Ecto neural progenitor cell (in vitro differentiated cells): ENCODE measurements at regions not wholly inside any gene's neighbourhood (a gene's known extent, or its start where the extent isn't known, plus 50 kb on each side); places are given as distances from the start of the nearest gene placed in this dataset.
"Not testable (repeated sequence)": the region's sequence is repeated elsewhere in the genome, so short reads cannot be mapped to it uniquely, and the experiment has no call there.

Source experiments
- DNase-seq: peaks from one replicate; pipeline ENCODE4 v3.0.0-alpha.2; 2018; ENCODE audit warnings: low spot score

DNA sequence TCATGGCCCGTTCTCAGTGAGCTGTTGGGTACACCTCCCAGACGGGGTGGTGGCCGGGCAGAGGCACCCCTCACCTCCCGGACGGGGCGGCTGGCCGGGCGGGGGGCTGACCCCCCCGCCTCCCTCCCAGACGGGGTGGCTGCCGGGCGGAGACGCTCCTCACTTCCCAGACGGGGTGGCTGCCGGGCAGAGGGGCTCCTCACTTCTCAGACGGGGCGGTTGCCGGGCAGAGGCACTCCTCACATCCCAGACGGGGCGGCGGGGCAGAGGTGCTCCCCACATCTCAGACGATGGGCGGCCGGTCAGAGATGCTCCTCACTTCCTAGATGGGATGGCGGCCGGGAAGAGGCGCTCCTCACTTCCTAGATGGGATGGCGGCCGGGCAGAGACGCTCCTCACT lies 129.7 kb upstream of the DAAM1 start:
- not testable (repeated sequence) for DNase-seq

DNA sequence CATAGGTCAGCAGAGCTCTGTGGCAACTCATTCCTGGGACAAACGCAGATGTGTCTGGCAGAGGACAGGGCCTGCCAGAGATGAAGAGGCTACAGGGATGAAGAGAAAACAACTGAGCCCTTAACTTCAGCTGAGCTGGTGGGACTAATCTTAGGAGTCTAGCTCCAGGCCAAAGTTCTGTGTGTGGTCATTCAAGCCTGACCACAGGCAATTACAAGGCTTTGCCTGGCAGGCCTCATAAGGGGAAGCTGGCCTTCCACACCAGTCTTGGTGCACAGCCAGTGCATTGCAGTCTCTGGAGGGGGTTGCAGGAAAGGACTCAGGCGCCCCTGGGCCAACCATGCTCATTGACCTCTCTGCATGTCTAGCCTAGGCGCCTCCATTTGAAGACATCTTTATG lies 127.6 kb upstream of the DAAM1 start:
- no peak for DNase-seq

DNA sequence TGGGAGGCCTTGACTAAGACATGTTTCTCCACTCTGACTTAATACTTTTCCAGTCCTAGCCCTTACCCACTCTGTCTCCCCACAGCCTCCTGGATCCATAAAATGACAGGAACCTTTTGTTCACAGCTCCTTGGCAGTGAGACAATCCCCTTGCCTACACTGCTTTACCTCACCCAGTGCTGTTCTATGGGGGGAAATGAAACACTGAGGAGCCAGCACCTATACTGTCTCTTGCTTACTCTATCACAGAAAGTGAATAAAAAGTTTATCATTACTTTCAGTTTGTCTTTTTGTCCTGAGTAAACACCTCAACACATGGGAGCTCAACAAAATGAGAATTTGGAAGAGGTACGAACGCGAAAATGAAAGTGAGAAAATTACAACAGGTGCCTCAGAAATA lies 127.2 kb upstream of the DAAM1 start:
- DNase-seq = no peak

DNA sequence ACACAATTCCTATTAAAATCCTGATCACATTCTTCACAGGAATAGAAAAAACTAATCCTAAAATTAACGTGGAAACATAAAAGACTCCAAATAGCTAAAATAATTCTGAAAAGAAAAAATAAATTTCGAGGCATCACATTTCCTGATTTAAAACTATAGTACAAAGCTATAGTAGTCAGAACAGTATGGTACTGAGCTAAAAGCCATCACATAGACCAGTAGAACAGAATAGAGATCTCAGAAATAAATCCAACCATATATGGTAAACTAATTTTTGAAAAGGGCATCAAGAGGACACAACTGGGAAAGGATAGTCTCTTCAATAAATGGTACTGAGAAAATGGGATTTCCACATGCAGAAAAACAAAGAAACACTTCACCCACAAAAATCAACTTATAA lies 125.2 kb upstream of the DAAM1 start:
- DNase-seq = no peak

DNA sequence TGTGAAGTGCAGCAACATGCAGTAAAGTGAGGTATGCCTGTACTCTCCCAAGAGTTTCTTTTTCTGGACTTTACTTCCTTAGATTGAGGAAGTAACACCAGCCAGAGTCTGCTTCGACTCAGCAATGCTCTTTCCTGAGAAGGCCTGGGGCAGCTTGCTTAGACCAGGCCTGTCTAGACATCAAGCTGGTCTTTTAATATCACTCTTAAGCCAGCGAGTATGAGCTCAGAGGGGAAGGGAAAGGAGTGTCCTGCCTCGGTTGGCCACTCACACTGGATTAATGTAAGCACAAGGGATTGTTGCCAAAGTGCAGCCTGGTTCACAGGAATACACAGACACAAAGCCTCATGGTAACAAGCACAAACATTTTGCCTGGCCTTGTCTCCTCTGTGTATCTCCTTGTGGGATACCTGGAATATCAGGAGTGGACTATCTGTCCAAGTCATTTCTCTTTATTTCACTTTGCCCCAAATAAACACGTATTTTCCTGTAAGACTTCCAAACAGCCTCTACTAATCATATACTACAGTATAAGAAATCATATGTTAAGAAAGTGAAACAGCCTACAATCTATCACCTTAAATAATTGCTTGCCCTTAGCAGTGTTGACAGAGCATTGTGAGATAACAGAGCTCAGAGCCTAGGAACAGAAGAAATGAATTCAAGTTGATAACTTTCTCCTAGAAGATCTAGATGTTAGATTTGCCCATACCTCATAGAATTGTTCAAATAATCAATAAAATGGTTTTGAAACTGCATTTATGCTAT lies 121.2 kb upstream of the DAAM1 start:
- DNase-seq = no peak

DNA sequence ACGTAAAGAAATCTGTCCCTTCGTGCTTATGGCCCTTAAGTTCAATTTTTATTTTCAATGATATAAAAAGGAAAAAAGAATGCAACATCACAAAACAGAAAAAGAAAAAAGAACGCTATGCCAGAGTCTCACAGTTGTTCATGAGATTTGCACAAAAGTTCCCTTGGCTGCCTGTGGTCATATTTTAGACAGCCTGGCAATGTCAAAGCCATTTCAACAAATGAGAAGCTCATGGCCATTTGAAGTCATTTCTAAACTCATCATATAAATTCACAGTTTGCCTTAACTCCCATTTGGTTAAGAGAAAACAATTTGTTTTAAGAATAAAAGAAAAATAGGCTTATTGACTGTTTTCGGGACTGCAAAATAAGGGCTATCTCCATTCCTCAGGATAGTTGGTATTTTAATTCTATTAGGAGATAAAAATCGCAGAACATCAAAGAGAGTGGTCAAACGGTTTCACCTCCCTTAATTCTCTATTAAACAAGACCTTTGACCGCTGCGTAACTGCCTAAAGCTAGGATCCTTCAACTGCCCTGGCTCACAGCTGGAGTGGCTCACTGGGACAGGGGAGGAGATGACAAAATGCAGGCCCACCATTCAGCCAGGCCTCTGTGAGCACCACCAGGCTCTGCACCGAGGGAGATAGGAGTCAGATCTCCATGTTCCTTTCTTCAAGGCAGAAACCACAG lies 119.2 kb upstream of the DAAM1 start:
- DNase-seq = no peak

DNA sequence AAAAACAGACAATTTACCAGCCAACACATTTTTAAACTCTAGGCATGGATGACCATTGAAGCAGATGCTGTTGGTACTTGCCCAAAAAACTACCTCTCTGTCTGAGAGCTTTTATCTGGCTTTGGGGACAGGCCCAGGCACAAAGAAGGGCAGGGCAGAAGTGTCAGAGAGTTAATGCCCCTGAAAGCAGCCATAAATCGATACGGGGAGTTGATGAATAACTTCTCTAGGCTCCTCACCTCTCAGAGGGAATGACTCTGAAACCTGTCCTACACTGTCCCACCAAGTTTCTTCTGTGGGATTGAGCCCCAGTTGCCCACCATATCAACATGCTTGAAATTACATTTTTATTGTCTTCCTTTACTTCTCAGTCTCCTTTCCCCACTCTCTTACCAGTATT lies 113.0 kb upstream of the DAAM1 start:
- no peak for DNase-seq

DNA sequence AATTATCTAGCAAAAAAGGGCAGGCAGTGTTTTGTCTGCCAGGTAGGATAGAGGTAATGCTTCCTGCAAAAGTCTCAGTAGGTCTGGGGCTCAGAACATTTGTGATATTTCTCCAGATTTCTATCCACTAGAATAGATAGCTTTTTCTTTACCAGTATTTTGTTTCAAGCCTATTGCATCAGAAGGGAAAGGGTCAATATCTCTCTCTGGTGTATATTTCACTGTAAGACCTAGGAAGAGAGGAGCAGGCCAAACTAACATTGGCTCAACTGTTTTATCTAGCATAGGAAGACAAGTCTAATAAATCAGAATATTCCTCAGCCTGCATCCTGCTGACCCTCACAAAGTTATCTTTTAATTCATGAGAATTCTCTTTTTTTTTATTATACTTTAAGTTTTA lies 106.7 kb upstream of the DAAM1 start:
- no peak for DNase-seq

DNA sequence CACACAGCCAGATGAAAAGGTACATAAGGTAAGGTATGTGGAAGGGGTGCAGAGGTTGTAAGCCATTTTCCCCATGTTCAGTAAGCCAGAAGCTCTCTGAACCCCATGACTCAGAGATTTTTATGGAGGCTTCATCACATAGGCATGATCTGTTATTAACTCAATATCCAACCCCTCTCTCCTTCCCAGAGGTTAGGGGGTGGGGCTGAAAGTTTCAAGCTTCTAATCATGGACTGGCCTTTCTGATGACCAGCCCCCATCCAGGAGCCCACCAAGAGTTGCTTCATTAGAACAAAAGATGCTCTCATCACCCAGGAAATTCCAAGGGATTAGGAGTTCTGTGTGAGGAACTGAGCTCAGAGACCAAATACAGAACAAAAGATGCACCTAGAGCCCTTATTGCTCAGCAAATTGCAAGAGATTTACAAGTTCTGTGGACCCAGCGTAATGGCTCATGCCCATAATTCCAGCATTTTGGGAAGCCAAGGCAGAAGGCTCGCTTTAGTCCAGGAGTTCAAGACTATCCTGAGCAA lies 103.2 kb upstream of the DAAM1 start:
- DNase-seq = no peak

DNA sequence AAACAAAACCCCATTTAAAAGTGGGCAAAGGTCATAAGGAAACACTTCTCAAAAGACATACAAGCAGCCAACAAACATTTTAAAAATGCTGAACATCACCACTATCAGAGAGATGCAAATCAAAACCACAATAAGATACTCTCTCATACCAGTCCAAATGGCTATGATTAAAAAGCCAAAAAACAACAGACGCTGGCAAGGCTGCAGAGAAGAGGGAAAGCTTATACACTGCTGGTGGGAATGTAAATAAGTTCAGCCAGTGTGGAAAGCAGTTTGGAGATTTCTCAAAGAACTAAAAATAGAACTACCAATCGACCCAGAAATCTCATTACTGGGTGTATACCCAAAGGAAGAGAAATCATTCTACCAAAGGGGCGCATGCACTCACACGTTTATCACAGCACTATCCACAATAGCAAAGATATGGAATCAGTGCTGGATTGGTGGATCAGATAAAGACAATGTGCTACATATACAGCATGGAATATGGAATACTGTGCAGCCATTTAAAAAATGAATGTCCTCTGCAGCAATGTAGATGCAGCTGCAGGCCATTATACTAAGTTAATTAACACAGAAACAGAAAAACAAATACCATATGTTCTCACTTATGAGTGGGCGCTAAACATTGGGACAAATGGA lies 102.1 kb upstream of the DAAM1 start:
- no peak for DNase-seq

DNA sequence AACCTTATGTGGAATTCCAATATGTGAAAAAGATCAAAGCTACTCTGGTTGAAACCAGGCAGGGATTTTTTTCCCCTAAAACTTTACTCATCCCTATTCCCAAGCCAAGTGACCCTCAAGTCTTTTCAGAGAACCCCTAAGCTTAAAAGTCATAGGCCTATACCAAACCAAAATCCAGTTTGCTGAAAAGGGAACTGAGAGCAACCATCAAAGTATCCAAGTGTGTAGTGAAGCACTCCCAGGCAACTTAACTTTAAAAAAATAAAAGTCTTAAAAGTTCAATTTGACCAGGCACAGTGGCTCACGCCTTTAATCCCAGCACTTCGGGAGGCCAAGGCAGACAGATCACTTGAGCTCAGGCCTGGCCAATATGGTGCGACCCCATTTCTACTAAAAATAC lies 101.2 kb upstream of the DAAM1 start:
- DNase-seq = no peak

DNA sequence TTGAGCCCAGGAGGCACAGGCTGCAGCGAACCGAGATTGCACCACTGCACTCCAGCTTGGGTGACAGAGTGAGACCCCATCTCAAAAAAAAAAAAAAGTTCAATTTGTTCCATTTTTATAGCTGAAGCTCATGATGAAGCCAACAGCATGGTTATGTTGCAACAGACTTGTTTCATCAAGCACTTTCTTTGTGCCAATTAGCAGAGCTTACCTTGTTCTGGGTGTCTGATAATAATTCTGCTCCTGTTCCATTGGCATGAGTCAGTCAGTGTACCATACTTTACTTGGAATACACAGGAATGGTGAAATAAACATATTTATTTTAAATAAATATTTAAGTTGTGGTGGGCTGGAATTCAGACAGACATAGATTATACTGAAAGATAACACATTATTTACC lies 100.8 kb upstream of the DAAM1 start:
- no peak for DNase-seq

DNA sequence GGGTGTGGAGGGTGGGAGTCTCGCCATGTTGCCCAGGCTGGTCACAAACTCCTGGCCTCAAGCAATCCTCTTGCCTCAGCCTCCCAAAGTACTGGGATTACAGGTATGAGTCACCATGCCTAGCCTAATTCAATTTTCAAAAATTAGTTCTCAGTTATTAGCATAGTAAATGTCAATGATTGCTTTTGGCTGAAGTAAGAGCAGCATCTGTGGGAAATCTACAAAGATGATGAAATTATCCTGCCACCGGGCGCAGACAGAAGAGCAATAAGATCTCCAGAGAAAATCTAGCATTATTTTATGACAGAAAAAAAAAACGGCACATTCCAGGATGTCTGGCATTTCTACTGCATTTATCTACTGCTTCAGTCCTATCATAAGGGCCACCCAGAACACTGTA lies 97.9 kb upstream of the DAAM1 start:
- no peak for DNase-seq

DNA sequence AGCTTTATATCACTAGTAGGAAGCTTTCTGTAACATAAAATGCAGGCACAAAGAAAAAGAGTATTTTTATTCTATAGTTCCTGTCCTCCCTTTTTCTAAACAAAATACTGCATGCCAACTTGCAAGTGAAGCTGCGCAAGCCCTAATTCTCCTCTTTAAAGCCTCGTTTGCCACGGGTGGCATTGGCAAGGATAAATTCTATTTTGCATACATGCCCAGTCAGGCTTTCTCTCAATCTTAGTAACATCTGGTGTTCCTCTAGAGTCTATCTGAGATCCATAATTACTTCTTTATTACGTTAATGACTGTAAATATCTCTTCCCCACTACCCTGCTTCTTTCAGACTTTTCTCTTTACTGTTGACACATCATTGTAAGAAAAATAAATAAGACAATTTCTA lies 97.1 kb upstream of the DAAM1 start:
- DNase-seq = no peak

DNA sequence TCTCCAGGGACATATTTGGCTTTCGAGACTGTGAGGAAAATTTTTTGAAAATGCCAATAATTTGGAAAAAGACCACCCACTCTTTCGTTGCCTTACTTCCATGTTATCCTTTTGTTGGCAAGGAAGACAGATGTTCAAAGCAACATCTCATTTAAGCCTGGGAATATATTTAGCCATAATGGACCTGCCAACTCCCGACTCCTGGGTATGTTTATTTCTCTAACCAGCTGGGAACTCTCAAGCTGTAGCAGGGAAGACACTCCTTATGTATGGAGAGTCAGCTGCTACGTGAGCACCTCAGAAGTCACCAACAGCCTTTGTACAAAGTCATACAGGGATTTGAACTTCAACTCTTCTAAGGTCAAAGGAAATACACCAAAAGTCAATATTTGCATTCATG lies 96.5 kb upstream of the DAAM1 start:
- no peak for DNase-seq

DNA sequence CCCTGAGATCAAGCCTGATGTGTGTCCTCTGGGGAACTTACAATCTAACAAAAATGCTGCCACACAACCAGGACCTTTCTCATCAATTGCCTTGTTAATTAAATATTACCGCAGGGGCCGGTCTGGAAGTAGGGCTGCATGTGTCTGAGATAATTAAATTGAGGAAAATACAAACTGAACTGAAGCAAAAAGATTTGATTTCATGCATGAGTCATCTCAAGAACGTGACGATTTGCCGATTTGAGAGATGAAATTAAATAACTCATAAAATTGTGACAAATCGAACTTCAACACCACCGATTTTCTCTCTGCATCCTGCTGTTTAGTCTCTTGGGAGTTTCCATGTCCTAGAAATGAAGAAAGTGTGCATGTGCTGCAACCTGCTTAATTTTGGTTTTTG lies 94.6 kb upstream of the DAAM1 start:
- no peak for DNase-seq

DNA sequence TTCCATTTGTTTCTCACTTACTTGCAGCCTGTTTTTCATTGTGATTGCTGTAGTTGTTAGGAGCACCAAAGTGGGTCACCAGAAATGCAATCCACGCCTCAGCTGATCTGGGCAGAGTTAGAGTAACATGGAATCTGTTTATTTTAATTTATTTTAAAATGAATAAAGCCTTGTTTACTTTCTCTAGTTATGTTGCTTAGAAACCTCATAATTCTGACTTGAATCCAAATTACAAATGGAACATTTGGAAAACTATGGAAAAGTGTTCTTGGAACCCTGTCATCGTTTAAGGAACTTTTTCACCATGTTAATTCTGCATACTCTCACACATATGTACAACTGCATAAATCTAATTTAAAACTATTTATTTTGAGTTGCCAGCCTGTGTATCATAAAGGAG lies 92.2 kb upstream of the DAAM1 start:
- DNase-seq = no peak

DNA sequence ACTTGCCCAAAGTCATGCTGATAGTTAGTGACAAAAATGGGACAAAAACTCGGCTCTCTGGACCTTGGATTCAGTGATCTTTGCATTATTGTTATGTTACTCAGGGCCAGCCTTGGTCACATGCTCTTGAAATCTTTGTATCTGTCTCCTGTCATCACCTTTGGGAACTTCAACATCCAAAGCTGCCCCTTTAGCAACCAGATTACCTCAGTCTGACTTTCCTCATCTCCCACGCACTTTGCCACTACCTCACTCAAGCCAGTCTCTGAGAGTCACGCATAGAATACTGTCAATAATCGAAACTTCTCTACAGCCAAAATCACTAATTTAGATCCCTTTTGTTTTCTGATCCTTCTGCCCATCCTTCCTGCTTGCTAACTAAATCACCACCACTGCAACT lies 90.8 kb upstream of the DAAM1 start:
- DNase-seq = no peak

DNA sequence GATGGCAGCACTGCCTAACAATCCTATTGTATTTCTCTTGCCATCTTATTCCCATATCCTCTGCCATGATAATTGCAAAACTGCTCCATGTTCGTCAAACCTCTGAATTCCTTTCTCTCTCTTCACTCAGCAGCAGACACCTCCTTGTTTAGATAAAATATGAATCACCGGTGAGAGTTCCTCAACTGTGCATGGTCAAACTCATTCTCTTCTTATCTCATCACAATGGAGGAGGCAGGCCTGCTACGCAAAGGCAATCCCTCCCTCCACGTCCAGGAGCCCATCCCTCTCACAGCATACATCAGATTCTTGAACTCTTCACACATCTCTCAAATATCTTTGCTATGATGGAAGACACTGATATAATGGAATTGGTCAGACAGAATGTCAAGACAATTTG lies 90.1 kb upstream of the DAAM1 start:
- DNase-seq = no peak

DNA sequence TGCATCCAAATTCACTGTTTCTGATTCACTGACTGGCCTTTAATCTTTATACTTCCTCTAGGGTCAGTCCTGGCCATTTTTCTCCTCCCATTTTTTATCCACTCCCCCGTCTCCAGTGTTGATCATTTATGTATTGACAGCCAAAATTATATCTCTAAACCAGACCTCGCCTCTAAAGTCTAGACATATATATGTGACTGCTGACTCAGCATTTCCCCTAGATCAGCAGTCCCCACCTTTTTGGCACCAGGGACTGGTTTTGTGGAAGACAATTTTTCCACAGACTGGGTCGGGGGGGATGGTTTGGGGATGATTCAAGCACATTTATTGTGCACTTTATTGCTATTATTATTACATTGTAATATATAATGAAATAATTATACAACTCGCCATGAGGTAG lies 88.3 kb upstream of the DAAM1 start:
- DNase-seq = no peak

DNA sequence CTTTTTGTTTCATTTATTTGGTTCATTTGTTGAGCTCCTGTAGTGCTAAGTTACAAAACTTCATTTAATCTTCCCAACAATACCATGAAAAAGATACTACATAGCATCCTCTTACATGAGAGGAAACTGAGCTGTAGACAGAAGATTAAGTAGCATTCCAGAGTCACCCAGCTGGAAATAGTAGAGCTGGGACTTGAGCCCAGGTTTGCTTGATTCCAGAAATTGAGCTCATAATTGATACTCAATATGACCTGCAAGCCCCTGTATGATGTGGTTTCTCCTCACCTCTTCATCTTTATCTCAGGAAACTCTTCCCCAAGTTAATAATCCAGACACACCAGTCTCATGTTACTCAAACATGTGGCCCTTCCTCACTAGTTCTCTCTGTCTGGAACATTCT lies 87.0 kb upstream of the DAAM1 start:
- DNase-seq = no peak

DNA sequence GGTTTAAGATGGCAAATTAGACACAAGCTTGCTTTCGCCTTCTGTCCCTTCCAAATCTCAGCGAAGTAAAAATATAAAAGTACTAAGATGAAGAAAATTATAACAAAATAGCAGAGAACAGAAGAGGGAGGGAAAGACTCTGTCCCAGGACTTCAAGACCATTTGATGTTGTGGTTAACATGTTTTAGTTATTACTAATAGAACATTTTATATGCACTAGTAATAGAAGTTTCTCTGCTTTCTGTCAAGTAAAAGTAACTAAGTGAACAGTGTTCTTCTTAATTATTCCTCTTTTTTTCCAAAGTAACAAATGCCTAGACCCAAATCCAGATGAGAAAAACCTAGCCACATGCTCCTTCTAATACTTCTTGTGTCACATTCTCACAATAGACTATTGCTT lies 85.1 kb upstream of the DAAM1 start:
- DNase-seq = no peak

DNA sequence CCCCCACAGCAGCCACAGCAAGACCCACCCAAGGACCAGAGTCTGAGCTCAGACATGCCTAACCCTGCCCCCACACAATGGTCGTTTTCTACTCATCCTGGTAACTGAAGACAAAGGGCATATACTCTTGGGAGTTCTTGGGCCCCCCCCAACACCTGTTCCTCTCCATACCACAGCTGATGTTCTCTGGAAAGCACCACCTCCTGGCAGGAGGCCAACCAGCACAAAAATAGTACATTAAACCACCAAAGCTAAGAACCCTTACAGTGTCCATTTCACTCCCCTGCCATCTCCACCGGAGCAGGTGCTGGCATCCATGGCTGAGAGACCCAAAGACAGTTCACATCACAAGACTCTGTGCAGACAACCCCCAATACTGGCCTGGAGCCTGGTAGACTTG lies 80.6 kb upstream of the DAAM1 start:
- DNase-seq = no peak
